PFSK-1 (cell line): ENCODE measurements at regions not wholly inside any gene's neighbourhood (a gene's known extent, or its start where the extent isn't known, plus 50 kb on each side); places are given as distances from the start of the nearest gene placed in this dataset.

ENCODE experiments used
- FOXP2 ChIP-seq: optimal IDR thresholded peaks from 2 replicates; pipeline ENCODE3; 2011; ENCODE audit warnings: borderline replicate concordance, control low read depth, inconsistent platforms; ENCODE audit not compliant: insufficient read depth; ENCODE audit errors: extremely low read length, extremely low read depth
- POLR2AphosphoS5 ChIP-seq: IDR thresholded peaks from 2 replicates; pipeline ENCODE4 v1.6.1; 2012; ENCODE audit warnings: low read depth, mild to moderate bottlenecking, control low read depth, low read length, moderate library complexity
- REST ChIP-seq, 2 experiments: IDR thresholded peaks; 2 replicates each; pipeline versions ENCODE4 v1.6.1 to v1.8.0; 2011 to 2012; ENCODE audit warnings: low read depth in 2 of 2, low read length in 2 of 2, control low read depth in 1 of 2, inconsistent platforms in 1 of 2, mild to moderate bottlenecking in 1 of 2, moderate library complexity in 1 of 2; ENCODE audit not compliant: insufficient read depth in 1 of 2
- SIN3A ChIP-seq: IDR thresholded peaks from 2 replicates; pipeline ENCODE4 v1.6.1; 2012; ENCODE audit warnings: mild to moderate bottlenecking, low read length, moderate library complexity, borderline replicate concordance; ENCODE audit not compliant: insufficient read depth
- TAF1 ChIP-seq: IDR thresholded peaks from 2 replicates; pipeline ENCODE4 v1.6.1; 2012; ENCODE audit warnings: low read length, control low read depth, borderline replicate concordance; ENCODE audit not compliant: insufficient read depth

GRCh38 chr20:19021406-19022117 is 190.9 kb upstream of the SLC24A3 start:
- TF ChIP-seq REST (IDR thresholded peaks at IDR 0.05; ENCODE audit: insufficient read depth in 1 of 2, low read depth in 2 of 2, low read length in 2 of 2) (no peak), TAF1 (no peak), POLR2AphosphoS5 (no peak), SIN3A (no peak), FOXP2 (no peak)
